Uterus (tissue), 3 donors: ENCODE measurements at regions not wholly inside any gene's neighbourhood (a gene's known extent, or its start where the extent isn't known, plus 50 kb on each side); places are given as distances from the start of the nearest gene placed in this dataset.

ENCODE experiments used
- DNase-seq, 2 donors: peaks; one replicate each; pipeline ENCODE4 v3.0.0-alpha.2; 2019 to 2020
- H3K27ac ChIP-seq, 2 donors: fragments of 200-600 bp; sonication (generic); 1 replicate in 1 of 2; 2 replicates in 1 of 2; pipeline ENCODE4 v1.5.1; 2016 to 2018
- H3K27me3 ChIP-seq, 2 donors: fragments of 200-600 bp; sonication (generic); one replicate each; pipeline ENCODE4 v1.5.1; 2018 to 2019; ENCODE audit warnings: control low read depth in 1 of 2
- H3K36me3 ChIP-seq, 2 donors: fragments of 200-600 bp; sonication (generic); one replicate each; pipeline ENCODE4 v1.5.1; 2019; ENCODE audit warnings: control low read depth in 1 of 2
- H3K4me1 ChIP-seq, 2 donors: fragments of 200-600 bp; sonication (generic); one replicate each; pipeline ENCODE4 v1.5.1; 2018 to 2019; ENCODE audit warnings: control low read depth in 1 of 2
- H3K4me3 ChIP-seq, 2 donors: fragments of 200-600 bp; sonication (generic); 1 replicate in 1 of 2; 2 replicates in 1 of 2; pipeline ENCODE4 v1.5.1; 2018 to 2019; ENCODE audit warnings: mild to moderate bottlenecking in 1 of 2
- H3K9me3 ChIP-seq, 2 donors: fragments of 200-600 bp; sonication (generic); one replicate each; pipeline ENCODE4 v1.5.1; 2019; ENCODE audit warnings: control low read depth in 1 of 2
- POLR2A ChIP-seq, 2 donors: fragments of 450-650 bp; IDR thresholded peaks; one replicate each; pipeline ENCODE4 v1.6.1; 2016; ENCODE audit warnings: antibody characterized with exemption in 2 of 2, mild to moderate bottlenecking in 1 of 2, moderate library complexity in 1 of 2
- intact Hi-C: fragments of 100-400 bp; cut with DNase I; formaldehyde crosslinking; loops from one replicate; pipeline ENCODE4 v1.15.1; 2023; ENCODE audit warnings: low total_unique reads
- TF ChIP-seq, protein P1 (sequence below), 4 experiments: fragments of 200-600 bp in 2 of 4; fragments of 450-650 bp in 2 of 4; sonication (generic) in 2 of 4; IDR thresholded peaks; one replicate each; pipeline ENCODE4 v1.5.1; 2016 to 2019; ENCODE audit warnings: antibody characterized with exemption in 4 of 4, mild to moderate bottlenecking in 2 of 4, moderate library complexity in 1 of 4
- donor health status: DM: yes; HTN: yes; CAD: no.

DNA sequence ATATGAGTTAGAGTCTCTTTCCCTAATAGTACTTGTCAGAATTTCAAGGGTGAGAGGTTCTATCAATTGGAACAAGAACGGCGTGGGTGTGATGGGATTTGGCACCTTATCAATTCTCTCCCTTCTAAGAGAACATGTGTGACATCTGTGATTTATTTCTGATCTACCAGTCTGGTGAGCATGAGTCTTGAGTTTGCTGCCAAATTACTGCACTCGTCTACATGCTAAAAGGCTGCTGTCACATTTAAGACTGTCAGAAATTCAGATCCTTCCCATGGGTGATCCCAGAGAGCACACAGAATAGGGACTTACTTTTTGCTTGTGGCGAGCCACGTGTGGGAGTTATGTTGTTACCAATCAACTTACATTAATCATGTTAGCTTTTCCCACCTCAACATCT, 370.2 kb upstream of the SASH1 start:
- intact Hi-C loops = no loop called here

DNA sequence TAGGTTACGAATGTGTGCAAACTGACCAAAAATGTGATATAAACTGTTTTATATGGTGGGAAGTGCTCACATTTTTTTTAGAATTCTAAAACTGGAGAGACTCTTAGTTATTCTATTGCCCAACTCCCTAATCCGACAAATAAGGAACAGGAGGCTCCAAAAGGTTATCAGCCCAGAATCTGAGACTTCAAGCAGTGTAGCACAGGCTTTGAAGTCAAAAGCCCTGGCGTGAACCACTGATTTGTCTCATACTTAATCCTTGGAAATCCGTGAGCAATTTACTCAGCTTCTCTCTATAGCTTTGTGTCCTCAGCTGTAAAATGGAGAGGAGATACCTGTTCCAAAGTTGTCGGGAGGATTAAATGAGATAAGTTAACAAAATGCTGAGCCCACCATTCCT, 368.8 kb upstream of the SASH1 start:
- intact Hi-C loops = no loop called here
- Histone ChIP-seq H3K9me3 (no peaks in the 10 kb centered on the region), H3K27ac (no peak overlapping the region), H3K36me3 (no peaks in the 10 kb centered on the region), H3K27me3 (no peaks in the 10 kb centered on the region), H3K4me1 (no peaks in the 10 kb centered on the region), H3K4me3 (no peak overlapping the region)
- TF ChIP-seq, protein P1, sequence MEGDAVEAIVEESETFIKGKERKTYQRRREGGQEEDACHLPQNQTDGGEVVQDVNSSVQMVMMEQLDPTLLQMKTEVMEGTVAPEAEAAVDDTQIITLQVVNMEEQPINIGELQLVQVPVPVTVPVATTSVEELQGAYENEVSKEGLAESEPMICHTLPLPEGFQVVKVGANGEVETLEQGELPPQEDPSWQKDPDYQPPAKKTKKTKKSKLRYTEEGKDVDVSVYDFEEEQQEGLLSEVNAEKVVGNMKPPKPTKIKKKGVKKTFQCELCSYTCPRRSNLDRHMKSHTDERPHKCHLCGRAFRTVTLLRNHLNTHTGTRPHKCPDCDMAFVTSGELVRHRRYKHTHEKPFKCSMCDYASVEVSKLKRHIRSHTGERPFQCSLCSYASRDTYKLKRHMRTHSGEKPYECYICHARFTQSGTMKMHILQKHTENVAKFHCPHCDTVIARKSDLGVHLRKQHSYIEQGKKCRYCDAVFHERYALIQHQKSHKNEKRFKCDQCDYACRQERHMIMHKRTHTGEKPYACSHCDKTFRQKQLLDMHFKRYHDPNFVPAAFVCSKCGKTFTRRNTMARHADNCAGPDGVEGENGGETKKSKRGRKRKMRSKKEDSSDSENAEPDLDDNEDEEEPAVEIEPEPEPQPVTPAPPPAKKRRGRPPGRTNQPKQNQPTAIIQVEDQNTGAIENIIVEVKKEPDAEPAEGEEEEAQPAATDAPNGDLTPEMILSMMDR (IDR thresholded peaks at IDR 0.05) = no peak
- TF ChIP-seq POLR2A (IDR thresholded peaks at IDR 0.05) = no peak
- no peak for DNase-seq

More for the DNA sequence above, 370.2 kb upstream of the SASH1 start:
- Histone ChIP-seq H3K4me3 (no peak overlapping the region), H3K27me3 (no peaks in the 10 kb centered on the region), H3K4me1 (no peaks in the 10 kb centered on the region), H3K36me3 (no peaks in the 10 kb centered on the region), H3K27ac (no peak overlapping the region), H3K9me3 (no peaks in the 10 kb centered on the region)
- DNase-seq = no peak
- no peak for TF ChIP-seq POLR2A (IDR thresholded peaks at IDR 0.05)
- TF ChIP-seq, protein P1 (IDR thresholded peaks at IDR 0.05) = no peak

GRCh38 chr6:147974376-147974775, 368.3 kb upstream of the SASH1 start:
- H3K4me3 ChIP-seq = no peak overlapping the region
- no peaks in the 10 kb centered on the region for H3K4me1 ChIP-seq
- intact Hi-C loops = no loop called here
- TF ChIP-seq POLR2A (IDR thresholded peaks at IDR 0.05) = no peak
- TF ChIP-seq, protein P1 (IDR thresholded peaks at IDR 0.05) = no peak
- no peaks in the 10 kb centered on the region for H3K27me3 ChIP-seq
- H3K9me3 ChIP-seq = no peaks in the 10 kb centered on the region
- H3K36me3 ChIP-seq = no peaks in the 10 kb centered on the region
- DNase-seq = no peak
- no peak overlapping the region for H3K27ac ChIP-seq

DNA sequence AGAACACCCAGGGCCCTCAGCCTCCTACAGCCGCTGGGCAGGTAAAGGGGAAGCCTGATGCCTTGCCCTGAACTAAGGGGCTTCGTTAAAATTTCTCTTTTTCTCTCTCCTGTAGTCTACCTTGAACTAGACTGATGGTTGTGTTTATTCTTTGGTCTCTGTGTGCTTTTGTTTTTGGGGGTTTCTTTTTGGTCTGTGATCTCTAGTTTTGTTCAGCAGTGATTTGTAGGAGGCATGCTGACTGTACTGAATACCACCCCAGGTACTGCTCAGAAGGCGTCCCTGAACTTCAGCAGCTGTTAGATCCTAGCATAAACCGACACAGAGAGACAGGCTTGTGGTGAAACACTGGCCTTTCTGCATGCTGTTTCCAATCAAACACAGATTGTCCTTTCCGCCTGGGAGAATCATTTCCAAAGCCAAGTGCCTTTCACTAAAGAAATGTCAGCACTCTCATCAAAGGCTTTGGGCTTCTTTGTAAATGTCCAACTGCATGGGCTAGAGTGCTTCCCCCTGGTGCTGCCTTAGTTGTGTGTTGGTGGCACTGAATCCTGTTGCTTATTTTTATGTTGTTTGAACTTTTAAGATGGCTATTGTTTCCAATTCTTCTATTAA, 364.7 kb upstream of the SASH1 start:
- H3K4me1 ChIP-seq = no peaks in the 10 kb centered on the region
- no peak overlapping the region for H3K4me3 ChIP-seq
- H3K36me3 ChIP-seq = no peaks in the 10 kb centered on the region
- no peak overlapping the region for H3K27ac ChIP-seq
- no peak for DNase-seq
- intact Hi-C loops = no loop called here
- H3K27me3 ChIP-seq = no peaks in the 10 kb centered on the region
- H3K9me3 ChIP-seq = no peaks in the 10 kb centered on the region
- TF ChIP-seq POLR2A (IDR thresholded peaks at IDR 0.05) = no peak

- no peak overlapping the region for H3K27ac ChIP-seq
Observed at GRCh38 chr6:147979966-147980365, 362.7 kb upstream of the SASH1 start.

More at GRCh38 chr6:147979966-147980365, 362.7 kb upstream of the SASH1 start:
- Histone ChIP-seq H3K4me3 (no peak overlapping the region), H3K36me3 (no peaks in the 10 kb centered on the region), H3K27me3 (no peaks in the 10 kb centered on the region), H3K9me3 (no peaks in the 10 kb centered on the region), H3K4me1 (no peaks in the 10 kb centered on the region)
- intact Hi-C loops = no loop called here
- no peak for DNase-seq
- TF ChIP-seq, protein P1 (IDR thresholded peaks at IDR 0.05) = no peak
- TF ChIP-seq POLR2A (IDR thresholded peaks at IDR 0.05) = no peak
